ENCODE measurements at regions not wholly inside any gene's neighbourhood (a gene's known extent, or its start where the extent isn't known, plus 50 kb on each side); places are given as distances from the start of the nearest gene placed in this dataset.

- no peak for TF ChIP-seq MEF2B (IDR thresholded peaks at IDR 0.05; ENCODE audit: partially characterized antibody, poor library complexity, severe bottlenecking)
- TF ChIP-seq MTA2 (IDR thresholded peaks at IDR 0.05; ENCODE audit: low read depth): no peak
Observed at GRCh38 chr4:157840648-157841047, 332.2 kb downstream of the GASK1B start.
